Glutamatergic neuron (in vitro differentiated cells): ENCODE measurements at regions not wholly inside any gene's neighbourhood (a gene's known extent, or its start where the extent isn't known, plus 50 kb on each side); places are given as distances from the start of the nearest gene placed in this dataset.

Experiments used
- DNase-seq: peaks from one replicate; pipeline ENCODE4 v3.0.0; 2022
- H3K27ac Mint-ChIP-seq: one replicate; pipeline ENCODE4 v1.8.0; 2020; ENCODE audit warnings: mild to moderate bottlenecking, mixed read lengths, inconsistent platforms; ENCODE audit not compliant: unreplicated experiment
- H3K27me3 Mint-ChIP-seq: one replicate; pipeline ENCODE4 v1.8.0; 2020; ENCODE audit warnings: mild to moderate bottlenecking, moderate library complexity, mixed read lengths, inconsistent platforms; ENCODE audit not compliant: unreplicated experiment
- H3K36me3 Mint-ChIP-seq: one replicate; pipeline ENCODE4 v1.8.0; 2020; ENCODE audit warnings: mild to moderate bottlenecking, mixed read lengths, inconsistent platforms; ENCODE audit not compliant: unreplicated experiment
- H3K4me1 Mint-ChIP-seq: one replicate; pipeline ENCODE4 v1.8.0; 2020; ENCODE audit warnings: mild to moderate bottlenecking, low read depth, mixed read lengths, inconsistent platforms; ENCODE audit not compliant: unreplicated experiment
- H3K4me3 Mint-ChIP-seq: one replicate; pipeline ENCODE4 v1.8.0; 2020; ENCODE audit warnings: mild to moderate bottlenecking, mixed read lengths, inconsistent platforms; ENCODE audit not compliant: unreplicated experiment
- H3K9me3 Mint-ChIP-seq: one replicate; pipeline ENCODE4 v1.8.0; 2020; ENCODE audit warnings: mild to moderate bottlenecking, moderate library complexity, mixed read lengths, inconsistent platforms; ENCODE audit not compliant: unreplicated experiment
- TF ChIP-seq, protein P1 (sequence below): fragments of 200-600 bp; sonication (generic); IDR thresholded peaks from one replicate; pipeline ENCODE4 v1.5.0; 2021; ENCODE audit not compliant: partially characterized antibody, unreplicated experiment

DNA sequence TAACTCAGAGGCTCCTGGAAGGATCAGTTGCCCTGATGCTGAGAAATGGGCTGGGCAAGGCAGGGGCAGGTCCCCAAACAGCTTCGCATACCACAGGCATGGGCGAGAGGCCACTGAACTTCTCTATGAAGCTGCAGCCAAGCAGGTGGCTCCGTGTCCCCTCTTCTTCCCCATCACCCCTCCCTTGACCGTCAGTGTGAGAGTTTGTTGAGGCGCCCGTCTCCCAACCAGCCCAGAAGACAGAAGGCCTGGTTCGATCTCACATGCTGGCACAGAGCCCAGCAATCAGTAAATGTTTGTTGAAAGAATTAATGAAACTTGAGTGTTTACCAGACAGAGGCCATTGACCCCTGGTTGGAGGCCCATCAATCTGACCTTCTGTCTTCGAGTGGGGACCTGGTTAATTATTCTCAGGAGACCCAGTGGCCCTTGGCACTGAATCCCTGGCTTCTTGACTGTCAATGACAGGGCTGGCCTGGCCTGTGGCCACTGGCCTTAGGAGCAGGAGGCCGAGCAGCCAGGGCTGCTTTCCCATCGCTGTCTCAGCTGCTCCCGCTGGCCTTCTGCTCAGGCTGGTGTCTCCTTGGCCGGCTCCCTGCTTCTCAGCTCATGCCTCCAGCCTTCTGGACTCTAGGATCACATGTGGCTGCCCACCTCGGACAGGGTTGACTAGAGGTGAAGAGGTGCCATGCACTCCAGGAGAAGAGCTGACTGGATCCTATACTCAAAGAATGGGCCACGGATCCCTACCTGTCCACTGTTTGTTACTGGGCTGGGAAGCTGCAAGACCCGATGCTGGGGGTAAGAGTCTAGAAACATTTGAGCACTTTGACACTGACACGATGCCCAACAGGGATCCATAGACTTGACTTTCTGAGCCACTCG is 113.4 kb downstream of the ASB7 start:
- Mint-ChIP-seq H3K4me3 (no peak overlapping the region), H3K27me3 (peaks cover 8% of the 10 kb centered on the region), H3K36me3 (peaks cover 5% of the 10 kb centered on the region), H3K4me1 (no peaks in the 10 kb centered on the region), H3K27ac (no peak overlapping the region), H3K9me3 (peaks cover 6% of the 10 kb centered on the region)
- no peak for DNase-seq
- TF ChIP-seq, protein P1, sequence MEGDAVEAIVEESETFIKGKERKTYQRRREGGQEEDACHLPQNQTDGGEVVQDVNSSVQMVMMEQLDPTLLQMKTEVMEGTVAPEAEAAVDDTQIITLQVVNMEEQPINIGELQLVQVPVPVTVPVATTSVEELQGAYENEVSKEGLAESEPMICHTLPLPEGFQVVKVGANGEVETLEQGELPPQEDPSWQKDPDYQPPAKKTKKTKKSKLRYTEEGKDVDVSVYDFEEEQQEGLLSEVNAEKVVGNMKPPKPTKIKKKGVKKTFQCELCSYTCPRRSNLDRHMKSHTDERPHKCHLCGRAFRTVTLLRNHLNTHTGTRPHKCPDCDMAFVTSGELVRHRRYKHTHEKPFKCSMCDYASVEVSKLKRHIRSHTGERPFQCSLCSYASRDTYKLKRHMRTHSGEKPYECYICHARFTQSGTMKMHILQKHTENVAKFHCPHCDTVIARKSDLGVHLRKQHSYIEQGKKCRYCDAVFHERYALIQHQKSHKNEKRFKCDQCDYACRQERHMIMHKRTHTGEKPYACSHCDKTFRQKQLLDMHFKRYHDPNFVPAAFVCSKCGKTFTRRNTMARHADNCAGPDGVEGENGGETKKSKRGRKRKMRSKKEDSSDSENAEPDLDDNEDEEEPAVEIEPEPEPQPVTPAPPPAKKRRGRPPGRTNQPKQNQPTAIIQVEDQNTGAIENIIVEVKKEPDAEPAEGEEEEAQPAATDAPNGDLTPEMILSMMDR: no peak

DNA sequence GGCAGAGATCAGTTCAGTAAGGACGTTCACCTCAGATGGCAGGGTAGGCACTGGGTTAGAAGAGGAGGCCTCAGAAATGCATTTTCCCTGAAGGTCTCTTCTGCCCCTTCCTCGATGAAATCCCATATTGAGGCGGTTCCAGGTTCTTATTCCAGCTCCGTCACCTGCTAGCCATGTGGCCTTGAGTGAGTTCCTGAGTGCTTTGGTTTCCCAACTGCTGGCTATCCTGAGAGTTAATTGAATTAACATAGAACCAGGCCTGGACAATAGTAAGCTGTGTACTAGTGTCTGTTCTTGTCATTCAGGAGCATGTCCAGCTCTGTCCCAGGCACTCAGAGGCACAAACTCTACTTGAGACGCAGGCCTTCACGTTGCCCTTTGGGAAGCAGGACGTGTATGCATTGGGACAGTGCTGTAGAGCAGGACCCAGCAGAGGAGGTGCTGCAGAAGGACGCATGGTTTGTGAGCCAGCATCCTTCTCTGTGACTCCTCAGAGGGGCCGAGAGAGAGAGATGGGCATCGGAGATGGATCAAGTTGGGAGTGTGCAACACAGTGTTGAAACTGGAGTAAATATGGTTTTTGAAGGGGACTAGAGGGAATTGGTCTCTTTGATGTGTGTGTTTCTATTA is 114.2 kb downstream of the ASB7 start:
- H3K4me3 Mint-ChIP-seq: no peak overlapping the region
- H3K27me3 Mint-ChIP-seq: peaks cover 10% of the 10 kb centered on the region
- H3K4me1 Mint-ChIP-seq: no peaks in the 10 kb centered on the region
- no peaks in the 10 kb centered on the region for H3K36me3 Mint-ChIP-seq
- peaks cover 9% of the 10 kb centered on the region for H3K9me3 Mint-ChIP-seq
- DNase-seq: no peak
- H3K27ac Mint-ChIP-seq: no peak overlapping the region
- TF ChIP-seq, protein P1: no peak

DNA sequence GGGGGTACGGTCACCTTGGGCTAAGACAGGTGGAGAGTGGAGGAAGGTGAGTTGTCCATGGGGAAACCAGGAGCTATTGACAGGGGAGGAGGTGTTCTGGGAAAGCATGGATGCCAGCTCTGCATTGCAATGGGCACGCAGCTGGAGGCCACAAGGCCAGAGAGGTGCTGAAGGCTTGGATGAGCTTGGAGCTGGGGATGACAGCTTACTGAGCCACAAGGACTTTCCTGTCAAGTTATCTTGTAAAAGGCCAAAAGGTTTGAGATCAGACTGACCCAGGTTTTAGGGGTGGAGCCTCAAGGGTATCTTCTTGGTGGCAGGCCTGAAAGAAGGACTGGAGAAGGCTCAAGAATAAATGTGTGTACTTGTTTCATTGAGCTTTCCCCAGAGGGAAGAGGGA is 115.2 kb downstream of the ASB7 start:
- Mint-ChIP-seq H3K27me3 (peaks cover 10% of the 10 kb centered on the region), H3K4me3 (no peak overlapping the region), H3K9me3 (peaks cover 9% of the 10 kb centered on the region), H3K36me3 (no peaks in the 10 kb centered on the region), H3K27ac (no peak overlapping the region), H3K4me1 (no peaks in the 10 kb centered on the region)
- DNase-seq: no peak
- TF ChIP-seq, protein P1: no peak

DNA sequence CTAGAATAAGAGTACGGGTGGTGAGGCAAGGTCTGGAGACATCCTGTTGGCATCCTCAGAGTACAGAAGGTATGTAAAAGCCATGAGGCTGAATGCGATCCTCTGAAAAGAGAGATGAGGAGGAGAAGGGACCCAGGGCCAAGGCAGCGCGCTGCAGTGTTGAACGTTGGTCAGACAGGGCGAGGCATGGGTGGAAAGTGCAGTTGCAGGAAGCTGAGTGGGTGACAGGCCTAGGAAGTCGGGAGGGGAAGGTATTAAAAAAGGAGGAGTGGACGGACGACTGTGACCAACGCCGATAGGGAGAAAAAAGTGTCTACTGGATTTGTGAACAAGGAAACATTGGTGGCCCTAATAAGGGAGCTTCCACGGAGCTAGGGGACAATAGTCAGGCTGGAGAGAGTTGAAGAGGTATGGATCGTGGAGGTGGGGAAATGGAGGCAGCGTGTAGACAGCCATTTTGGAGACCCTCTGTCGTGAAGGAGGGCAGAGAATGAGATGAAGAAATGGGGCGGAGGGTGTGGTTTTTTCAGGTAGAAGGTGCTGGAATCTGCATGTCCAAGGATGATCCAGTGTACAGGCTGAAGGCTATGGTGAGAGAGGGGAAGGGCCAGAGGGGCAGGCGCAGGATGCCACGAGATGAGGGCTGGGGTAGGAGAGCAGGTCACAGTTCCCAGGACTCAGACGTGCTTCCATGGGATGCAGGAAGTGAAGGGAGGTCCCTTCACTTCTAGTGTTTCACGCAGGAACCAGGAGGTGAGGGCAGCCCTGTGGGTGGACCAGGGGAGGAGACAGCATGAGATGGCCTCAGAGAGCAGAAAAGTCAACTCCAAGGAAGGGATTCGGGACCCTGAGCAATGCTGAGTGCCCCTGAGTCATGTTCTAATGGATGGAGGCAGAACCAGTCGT is 115.9 kb downstream of the ASB7 start:
- Mint-ChIP-seq H3K36me3 (no peaks in the 10 kb centered on the region), H3K4me3 (no peak overlapping the region), H3K4me1 (no peaks in the 10 kb centered on the region), H3K27me3 (peaks cover 10% of the 10 kb centered on the region), H3K9me3 (peaks cover 9% of the 10 kb centered on the region), H3K27ac (no peak overlapping the region)
- TF ChIP-seq, protein P1: no peak
- DNase-seq: no peak
